GM12865 (cell line): ENCODE measurements at regions not wholly inside any gene's neighbourhood (a gene's known extent, or its start where the extent isn't known, plus 50 kb on each side); places are given as distances from the start of the nearest gene placed in this dataset.

ENCODE experiments used
- DNase-seq: peaks from one replicate; pipeline ENCODE4 v3.0.0; 2010; ENCODE audit warnings: low read depth
- H3K4me3 ChIP-seq: 2 replicates; pipeline ENCODE4 v1.5.1; 2011; ENCODE audit warnings: mild to moderate bottlenecking, low read depth, low read length, control low read depth
- TF ChIP-seq, protein P1 (sequence below): IDR thresholded peaks from 2 replicates; pipeline ENCODE4 v1.5.1; 2011; ENCODE audit warnings: low read length, control low read depth, low read depth, inconsistent platforms; ENCODE audit not compliant: insufficient read depth; ENCODE audit errors: missing control alignments

DNA sequence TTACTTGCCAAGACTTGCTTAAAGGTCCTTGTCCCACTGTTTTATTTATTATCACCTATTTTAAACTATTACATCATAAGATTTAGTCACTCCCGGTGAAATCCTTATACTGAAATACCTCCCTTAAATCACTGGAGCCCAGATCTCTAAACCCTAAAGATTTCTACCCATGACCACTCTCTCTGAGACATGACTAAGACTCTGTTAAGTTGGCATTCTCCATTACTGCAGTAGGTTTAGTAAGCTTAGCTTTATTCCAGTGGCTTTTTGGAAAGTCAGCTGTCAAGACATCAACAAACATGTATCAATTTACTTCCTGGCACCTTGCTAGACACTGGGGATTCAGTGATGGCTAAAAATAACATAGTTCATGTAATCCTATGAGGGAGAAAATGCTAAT is 874.2 kb downstream of the KCNMA1 start:
- TF ChIP-seq, protein P1, sequence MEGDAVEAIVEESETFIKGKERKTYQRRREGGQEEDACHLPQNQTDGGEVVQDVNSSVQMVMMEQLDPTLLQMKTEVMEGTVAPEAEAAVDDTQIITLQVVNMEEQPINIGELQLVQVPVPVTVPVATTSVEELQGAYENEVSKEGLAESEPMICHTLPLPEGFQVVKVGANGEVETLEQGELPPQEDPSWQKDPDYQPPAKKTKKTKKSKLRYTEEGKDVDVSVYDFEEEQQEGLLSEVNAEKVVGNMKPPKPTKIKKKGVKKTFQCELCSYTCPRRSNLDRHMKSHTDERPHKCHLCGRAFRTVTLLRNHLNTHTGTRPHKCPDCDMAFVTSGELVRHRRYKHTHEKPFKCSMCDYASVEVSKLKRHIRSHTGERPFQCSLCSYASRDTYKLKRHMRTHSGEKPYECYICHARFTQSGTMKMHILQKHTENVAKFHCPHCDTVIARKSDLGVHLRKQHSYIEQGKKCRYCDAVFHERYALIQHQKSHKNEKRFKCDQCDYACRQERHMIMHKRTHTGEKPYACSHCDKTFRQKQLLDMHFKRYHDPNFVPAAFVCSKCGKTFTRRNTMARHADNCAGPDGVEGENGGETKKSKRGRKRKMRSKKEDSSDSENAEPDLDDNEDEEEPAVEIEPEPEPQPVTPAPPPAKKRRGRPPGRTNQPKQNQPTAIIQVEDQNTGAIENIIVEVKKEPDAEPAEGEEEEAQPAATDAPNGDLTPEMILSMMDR: no peak
- no peak for DNase-seq
- no peak overlapping the region for H3K4me3 ChIP-seq

DNA sequence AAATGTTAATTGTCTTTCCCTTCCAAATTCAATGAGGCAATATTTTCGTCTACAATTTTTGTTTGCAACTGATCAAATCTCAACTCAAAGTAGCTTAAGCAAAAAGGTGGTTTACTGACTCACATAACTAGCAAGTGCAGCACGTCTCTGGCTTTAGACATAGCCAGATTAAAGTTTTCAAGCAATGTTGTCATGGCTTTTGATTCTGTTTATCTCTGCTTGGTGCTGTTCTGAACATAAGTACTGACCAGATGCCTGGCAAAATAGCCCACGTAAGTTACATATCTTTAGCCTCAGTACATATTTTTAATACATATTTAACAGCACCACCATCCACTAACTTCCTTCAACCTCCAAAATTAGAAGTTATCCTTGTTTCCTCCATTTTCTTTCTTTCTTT is 877.9 kb downstream of the KCNMA1 start:
- DNase-seq: no peak
- no peak overlapping the region for H3K4me3 ChIP-seq
- TF ChIP-seq, protein P1: no peak

- H3K4me3 ChIP-seq: no peak overlapping the region
- no peak for DNase-seq
- TF ChIP-seq, protein P1: no peak
These were observed 894.4 kb downstream of the KCNMA1 start for GRCh38 chr10:76743169-76743568.

- H3K4me3 ChIP-seq: no peak overlapping the region
- TF ChIP-seq, protein P1: no peak
- DNase-seq: no peak
These were observed 897.1 kb downstream of the KCNMA1 start for GRCh38 chr10:76740514-76740913.

DNA sequence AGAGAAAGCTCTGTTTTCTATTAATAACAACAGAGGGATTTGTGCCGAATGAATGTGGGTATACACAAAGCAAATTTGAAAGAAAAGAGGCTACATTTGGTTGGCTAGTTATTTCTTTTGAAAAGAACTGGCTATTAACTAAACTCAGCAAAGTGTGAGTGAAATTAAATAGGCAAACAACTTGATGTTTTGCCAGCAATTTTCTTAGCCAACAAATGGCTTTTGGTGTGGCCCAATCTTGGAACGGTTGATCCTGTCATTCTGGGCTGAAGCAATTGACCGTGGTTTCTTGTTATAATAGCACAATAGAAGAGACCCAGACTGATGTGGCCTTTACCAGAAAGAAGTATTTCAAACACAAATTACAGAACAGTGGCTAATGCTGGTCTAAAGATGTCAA is 898.6 kb downstream of the KCNMA1 start:
- H3K4me3 ChIP-seq: no peak overlapping the region
- DNase-seq: no peak
- TF ChIP-seq, protein P1: no peak

DNA sequence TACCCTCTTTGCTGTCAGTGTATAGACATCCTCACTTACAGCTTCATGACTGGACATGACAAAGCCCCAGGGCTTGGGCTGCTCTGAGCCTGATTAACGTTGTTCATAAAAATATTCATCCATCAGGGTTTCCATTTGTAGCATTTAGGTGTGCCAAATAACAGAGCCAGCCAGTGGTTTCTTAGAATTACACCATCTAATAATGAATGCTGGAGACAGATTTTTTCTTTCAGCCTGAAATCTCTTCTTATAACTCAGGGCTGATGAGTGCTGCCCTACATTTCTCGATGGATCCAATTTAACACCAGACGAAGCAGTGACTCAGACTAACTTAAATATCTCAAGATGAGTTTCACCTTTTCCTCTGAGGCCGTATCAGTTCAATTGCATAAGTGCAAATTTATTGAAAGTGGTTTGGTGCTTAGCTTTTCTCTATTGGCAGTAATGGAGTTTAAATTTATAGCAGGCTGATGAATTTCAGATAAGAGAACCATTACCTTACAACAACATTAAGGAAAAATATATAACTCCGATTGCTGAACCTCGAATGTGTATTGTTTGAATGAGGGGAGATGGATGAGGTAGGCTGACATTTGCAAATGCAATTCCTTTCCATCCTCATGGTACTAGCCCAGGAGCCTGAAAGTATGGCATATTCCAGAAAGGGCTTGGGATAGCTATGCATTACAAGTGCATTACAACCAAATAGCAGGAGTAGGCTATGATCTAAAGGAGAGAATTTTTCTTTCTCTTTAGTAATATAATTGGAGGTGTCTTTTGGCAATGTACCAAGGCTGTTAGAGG is 900.6 kb downstream of the KCNMA1 start:
- TF ChIP-seq, protein P1: no peak
- H3K4me3 ChIP-seq: no peak overlapping the region
- DNase-seq: no peak

DNA sequence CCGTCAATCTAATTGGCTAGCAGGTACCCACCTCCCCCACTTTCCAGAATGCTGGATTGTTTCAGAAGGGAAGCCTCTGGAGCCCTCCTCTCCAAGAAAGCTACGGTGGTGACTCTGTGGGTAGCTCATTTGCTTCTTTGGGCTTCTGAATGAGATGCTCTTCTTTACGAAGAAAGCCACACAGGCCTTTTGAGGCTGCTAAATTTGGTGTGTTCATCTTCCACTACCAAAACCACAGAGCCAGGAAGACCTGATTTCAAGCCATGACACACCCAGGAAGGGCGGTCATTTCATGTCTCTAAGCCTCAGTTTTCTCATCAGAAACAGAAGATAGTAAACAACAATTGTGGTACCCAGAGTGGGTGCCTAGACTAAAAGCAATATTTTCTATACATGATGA is 901.2 kb downstream of the KCNMA1 start:
- TF ChIP-seq, protein P1: no peak
- no peak overlapping the region for H3K4me3 ChIP-seq
- no peak for DNase-seq
